ENCODE measurements at regions not wholly inside any gene's neighbourhood (a gene's known extent, or its start where the extent isn't known, plus 50 kb on each side); places are given as distances from the start of the nearest gene placed in this dataset.

GRCh38 chr6:19024737-19025136 lies 637.6 kb downstream of the RNF144B start:
- no peak for TF ChIP-seq ZNF274 (IDR thresholded peaks at IDR 0.05; ENCODE audit: low read depth, low read length)
- no peak for TF ChIP-seq YY1 (IDR thresholded peaks at IDR 0.05; ENCODE audit: insufficient read depth, insufficient read length)

Measured in NT2/D1 (cell line).